ENCODE measurements at regions not wholly inside any gene's neighbourhood (a gene's known extent, or its start where the extent isn't known, plus 50 kb on each side); places are given as distances from the start of the nearest gene placed in this dataset.

DNA sequence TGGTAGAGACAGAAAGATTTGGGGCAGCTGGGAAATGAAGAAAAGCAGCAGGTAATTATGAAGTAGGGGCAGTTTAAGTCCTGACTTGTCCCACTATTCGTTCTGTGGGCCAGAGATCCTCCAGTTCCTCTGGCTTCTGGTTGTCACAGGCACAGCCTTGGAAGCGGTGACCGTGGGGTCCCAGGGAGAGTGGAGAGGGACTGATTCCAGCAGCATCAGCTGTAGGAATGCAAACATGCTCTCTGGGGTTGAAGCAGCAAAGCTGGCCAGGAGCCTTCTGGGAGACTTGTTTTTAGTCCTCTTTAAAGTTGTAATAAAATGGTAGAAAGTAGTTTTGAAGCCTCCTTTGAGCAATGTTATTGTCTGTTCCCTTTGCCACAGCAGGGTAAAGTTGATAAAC is 488.0 kb downstream of the LMO4 start:
- DNase-seq (ENCODE audit: low read depth in 2 of 2): no peak

DNA sequence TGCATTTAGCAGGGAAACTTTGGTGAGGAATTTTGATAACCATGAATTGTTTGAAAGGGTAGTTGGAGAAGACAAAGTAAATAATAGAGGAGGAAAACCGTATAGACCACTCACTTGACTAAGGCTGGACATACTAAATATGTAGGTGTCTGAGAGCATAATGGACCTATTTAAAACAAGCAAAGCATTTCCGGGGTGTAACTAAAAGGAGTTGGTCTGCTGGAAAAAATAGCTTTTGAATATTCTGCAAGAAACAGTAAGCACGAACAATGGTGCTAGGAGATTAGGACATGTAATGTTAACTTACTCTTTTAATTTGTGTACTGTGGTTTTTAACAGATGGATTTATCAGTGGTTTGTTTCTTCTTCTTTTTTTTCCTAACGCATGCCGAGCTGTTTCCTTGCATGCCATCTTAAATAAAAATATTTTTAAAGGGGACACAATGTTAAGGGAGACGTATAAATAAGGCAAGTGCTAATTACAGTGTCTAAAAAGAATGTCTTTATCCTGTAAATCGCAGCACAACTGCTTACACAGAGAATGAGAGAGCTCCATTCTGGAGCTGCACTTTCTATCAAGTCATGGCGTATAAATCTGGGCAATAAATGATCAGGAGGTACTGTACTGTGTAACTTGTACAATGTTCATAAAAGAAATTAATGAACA is 492.1 kb downstream of the LMO4 start:
- DNase-seq (ENCODE audit: low read depth in 2 of 2): no peak

DNA sequence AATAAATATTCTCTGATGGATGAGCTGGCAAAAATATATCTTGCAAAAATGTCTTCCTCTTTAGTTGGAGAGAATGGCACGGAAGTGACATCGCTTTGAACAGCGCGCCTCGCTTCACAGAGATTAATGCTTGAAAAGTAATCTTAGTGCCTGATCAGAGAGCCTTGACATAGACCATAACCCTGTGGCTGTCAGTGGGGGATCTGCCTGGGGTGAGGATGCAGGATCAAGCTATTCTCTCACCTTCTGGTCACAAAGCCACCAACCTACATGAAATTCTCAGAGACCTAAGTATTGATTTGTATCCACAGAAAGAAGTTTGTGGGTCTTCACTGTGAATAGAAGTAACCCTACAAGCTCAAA is 492.6 kb downstream of the LMO4 start:
- DNase-seq (ENCODE audit: low read depth in 2 of 2): no peak

DNA sequence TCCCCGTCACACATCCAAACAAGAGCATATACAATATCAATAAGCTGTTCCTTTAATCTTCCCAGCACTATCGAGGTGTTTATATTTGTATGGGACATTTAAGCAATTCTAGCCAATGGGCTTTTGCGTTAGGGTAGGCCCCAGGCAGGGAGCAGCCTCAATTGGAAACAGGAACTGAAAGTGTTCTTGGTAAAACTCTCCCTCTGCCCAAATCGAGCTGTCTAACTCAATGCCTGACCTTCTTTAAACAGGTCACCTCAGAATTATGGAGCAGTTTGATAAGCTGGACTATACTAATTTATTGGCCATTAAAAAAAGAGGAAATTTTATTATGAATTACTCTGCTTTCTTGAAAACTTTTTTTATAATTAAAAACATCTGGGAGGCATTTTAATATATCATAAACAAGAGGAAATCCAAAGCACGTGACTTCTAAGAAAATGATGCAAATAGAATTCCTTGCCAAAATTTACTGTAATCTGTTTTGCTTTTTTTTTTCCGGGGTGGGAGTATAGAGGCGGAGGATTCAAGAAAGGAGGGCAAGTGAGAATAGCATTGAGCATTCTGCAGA is 498.1 kb downstream of the LMO4 start:
- no peak for DNase-seq (ENCODE audit: low read depth in 2 of 2)

DNA sequence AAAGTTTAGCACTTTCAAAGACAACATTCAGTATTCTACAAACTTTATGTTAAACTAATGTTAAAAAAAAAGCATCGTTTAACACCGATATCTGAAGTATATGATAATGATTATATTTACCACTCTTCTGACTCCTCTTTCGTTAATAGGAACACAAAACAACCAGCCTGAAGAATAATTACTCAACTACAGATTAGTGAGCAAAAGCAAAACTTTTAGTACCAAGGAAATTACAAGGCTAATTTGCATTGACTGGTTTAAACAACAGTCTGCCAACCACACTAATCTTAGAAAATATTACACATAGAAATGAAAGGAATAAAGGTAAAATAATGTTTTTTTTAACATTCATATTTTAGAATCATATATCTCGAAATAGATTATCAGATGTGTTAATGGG is 500.7 kb downstream of the LMO4 start:
- DNase-seq (ENCODE audit: low read depth in 2 of 2): no peak

DNA sequence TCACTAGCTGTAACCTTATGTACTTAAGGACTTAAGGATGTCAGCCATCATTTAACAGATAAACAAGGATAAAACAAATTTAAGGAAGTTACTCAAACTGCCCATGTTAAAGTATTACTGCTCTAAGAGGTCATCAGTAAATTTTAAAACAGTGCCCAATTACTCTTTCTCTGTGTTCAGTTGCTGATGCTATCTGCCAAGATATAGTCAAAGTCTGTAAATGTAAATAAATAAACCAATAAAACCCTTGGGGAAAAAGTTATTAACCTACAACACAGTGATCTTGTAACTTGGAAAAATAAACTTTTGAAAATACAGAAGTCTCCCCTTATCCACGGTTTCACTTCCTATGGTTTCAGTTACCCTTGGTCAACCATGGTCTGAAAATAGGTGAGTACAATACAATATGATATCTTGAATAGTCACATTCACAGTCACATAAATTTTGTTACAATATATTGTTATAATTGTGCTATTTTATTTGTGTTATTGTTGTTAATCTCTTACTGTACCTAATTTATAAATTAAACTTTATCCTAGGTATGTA is 501.8 kb downstream of the LMO4 start:
- no peak for DNase-seq (ENCODE audit: low read depth in 2 of 2)

DNA sequence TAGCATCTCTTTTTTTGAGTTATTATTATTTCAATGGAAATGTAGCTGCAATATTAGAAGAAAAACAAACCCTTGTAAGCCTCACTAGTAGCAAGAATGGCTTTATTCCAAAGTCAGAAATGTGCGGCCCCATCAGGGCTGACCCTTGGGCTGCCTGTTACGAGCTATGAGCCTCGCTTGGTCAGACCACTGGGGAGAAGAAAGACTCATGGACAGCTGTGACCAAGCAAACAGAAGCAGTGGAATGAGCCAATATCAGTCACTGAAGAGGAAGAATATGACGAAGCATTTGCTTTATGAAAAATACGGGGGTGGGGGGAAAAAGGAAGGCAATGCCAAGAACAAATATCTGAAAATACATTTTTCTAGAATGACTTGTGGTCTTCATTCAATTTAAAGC is 504.5 kb downstream of the LMO4 start:
- DNase-seq (ENCODE audit: low read depth in 2 of 2): no peak

DNA sequence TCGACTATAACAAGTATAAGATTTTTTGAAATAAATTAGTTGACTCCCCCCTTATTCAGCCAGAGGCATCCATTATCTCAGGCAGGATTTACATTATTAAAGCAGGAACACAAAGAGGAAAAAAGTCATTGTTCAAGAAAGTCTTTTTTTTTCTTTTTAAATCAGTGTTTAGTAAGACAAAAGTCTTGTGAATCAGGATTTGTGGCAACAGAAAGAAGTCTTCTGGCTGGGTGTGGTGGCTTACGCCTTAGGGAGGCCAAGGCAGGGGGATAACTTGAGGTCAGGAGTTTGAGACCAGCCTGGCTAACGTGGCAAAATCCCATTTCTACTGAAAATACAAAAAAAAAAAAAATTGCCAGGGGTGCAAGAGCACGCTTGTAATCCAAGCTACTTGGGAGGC is 505.5 kb downstream of the LMO4 start:
- no peak for DNase-seq (ENCODE audit: low read depth in 2 of 2)

DNA sequence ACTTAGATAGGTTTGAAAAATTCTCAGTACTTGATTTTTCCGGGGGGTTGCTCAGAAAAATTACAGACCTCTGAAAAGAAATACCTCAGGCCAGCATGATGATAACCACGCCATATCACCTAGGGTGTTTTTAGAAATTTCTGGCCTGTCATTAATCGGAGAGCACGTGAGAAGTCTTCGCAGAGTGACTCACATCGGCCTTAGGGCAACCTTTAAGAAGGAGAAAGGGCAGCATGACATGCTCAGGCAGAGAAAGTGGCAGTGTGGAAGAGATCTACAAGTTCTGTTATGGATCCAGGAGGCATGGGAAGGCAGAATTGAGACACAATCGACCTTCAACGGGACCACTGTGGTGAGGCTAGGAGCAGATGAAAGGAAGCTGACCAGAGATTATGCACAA is 506.3 kb downstream of the LMO4 start:
- DNase-seq (ENCODE audit: low read depth in 2 of 2): no peak

DNA sequence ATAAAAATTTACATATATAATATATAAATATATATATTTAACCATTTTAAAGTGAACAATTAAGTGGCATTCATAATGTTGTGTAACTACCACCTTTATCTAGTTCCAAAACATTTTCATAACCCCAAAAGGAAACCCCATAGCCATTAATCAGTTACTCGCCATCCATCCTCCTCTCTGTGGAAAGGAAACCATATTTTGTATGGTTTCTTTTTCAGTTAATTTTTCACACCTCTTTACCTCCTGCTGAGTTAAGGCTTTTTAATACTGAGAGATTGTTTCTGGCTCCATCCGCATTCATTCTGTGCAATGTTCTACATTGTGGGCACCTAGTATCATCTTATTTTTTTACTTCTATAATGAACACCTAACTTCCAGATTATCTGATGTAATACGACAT is 512.1 kb downstream of the LMO4 start:
- DNase-seq (ENCODE audit: low read depth in 2 of 2): no peak

DNA sequence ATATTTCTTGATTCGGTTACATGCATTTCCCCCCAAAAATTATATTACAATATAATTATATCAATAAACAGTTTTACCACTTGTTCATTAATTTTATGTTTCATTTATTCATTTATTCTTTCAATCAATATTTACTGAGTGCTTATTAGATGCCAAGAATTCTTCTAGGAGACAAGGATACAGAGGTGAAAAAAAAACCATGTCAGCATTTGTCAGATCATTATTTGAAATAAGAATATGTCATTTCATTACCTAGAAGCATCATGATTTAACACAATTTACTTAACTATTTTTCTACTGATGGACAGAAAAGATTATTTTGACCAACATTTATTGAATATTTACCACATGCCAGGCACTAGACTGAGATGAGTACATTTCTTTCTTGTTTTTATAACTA is 512.7 kb downstream of the LMO4 start:
- no peak for DNase-seq (ENCODE audit: low read depth in 2 of 2)

DNA sequence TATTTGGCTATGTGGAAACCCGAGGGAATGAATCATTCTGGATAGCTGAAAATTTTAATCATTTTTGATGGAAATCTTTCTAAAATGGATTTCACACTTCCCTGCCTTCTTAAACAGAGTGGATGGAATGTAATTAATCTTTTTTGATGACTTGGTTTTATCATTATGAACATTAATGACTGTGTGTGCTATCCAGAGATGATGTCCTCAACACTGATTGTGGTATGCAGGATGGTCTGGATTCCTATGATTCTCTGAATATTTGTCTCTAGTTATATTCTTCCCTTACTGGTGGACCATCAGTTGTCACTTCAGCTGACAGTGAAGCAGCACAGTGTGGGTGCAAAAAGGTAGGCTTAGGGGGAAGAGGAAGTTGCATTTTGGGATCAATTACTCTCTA is 513.5 kb downstream of the LMO4 start:
- DNase-seq (ENCODE audit: low read depth in 2 of 2): no peak

DNA sequence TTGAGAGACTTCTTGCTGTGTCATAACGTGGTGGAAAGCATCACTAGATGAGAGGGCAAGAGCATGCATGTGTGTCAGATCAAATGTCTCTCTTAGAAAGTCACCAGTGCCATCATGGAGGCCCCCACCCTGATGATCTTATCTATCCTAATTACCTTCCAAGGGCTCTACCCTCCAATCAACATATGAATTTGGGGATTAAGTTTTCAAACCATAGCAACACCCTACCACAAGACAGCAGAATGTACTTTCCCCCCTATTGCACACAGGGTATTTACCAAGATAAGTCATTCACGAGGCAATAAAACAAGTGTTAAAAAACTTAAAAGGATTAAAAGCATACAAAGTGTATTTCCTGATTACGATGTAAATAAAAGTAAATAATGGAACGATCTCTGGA is 515.6 kb downstream of the LMO4 start:
- no peak for DNase-seq (ENCODE audit: low read depth in 2 of 2)

DNA sequence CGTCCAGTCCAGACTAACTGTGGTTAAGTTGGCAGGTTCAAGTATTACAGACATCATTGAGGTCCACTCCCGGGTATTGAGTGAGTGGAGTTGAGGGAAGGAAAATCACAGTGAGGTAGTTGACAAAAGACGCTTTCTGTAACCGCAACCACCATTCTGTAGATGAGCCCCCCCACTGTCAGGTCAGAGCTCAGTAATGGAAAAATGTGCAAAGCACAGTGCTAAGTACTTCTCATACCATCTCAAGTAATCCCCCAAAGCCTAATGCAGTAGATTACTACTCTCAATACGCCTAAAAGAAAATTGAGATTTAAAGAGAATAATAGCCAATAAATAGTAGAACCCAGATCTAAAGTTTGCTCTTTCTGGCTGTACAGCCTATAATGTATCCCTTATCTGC is 522.8 kb downstream of the LMO4 start:
- DNase-seq (ENCODE audit: low read depth in 2 of 2): no peak

DNA sequence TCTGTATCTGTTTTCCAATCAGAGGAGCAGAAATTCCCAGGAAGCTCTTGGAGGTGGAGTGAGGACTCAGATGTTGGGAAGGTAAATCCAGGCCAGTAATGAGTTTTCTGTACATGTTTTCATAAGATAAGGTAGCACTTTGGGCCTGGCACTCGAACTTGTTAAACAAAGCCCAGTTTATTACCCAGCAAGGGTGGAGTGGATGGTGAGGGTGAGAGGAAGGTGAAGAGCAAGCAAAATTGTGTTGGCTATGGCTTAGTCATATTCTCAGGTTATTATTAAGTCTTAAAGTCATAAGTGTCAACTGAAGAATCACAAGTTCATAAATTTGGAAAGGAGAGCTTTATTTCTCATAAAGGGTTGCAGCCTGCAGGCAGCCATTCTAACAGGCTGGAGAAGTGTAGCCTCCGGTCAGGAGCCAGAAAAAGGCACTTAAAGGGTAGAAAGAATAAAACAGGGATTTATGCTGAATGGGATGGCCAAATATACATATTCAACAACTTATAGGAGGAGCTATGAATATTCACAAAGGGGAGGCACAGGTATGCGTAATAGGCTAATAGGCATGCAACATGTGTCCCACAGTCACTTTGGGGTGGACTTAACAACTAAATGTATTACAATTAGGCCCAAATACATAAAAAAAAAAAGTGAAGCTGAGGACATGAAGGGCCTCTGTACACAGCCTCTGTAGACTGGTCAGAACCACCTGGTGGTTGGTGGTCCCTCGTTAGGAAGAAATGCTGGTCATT is 523.9 kb downstream of the LMO4 start:
- no peak for DNase-seq (ENCODE audit: low read depth in 2 of 2)

DNA sequence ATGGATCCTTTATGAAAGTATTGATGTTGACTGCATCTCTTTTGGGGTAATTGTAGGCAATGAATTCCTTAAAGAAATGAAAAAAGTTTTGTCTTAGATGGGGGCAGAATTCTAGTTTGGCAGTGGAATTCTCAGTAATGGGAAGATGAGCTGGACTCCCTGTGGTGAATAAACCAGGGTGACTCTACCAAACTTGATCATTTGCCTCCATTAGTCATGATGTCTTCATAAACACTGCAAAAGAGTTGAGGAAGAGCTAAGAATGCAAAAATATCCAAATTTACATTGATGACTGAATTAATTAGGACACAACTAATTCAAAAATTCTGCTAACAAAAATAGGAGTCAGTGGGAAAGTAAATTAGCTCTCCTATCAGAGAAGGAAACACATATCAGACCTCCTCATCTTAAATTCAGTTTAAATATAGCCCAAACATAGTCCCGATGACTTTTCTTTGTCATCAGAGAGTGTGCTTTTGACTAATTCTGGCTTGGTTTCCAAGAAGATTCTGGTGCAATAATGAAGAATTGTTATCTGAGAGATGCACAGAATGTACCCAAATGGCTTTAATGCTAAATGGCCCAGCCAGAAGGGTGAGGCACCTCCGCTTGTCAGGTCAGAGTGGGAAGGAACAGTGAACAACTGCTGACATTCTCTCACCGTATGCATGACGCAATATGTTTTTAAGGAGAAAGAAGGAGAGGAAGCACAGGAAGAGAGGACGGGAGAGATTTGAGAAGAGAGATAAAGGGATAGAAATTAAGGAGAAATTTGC is 525.1 kb downstream of the LMO4 start:
- DNase-seq (ENCODE audit: low read depth in 2 of 2): no peak

DNA sequence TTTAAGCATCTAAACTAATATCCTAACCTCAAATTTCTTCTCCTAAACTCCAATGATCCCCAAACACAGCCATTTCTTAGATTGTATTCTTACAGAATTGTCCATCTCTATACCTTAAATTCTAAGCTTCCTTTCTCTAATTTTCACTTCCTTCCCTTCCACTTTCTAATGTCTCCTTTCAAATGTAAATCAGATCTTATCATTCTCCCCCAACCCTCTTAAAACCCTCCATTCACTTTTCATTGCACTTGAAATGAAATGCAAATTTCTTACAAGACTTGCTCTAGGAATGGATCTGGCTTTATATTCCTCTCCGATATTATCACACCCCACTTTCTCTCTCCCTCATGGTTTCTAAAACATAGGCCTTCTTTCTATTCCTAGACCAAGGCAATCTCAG is 534.6 kb downstream of the LMO4 start:
- DNase-seq (ENCODE audit: low read depth in 2 of 2): no peak

DNA sequence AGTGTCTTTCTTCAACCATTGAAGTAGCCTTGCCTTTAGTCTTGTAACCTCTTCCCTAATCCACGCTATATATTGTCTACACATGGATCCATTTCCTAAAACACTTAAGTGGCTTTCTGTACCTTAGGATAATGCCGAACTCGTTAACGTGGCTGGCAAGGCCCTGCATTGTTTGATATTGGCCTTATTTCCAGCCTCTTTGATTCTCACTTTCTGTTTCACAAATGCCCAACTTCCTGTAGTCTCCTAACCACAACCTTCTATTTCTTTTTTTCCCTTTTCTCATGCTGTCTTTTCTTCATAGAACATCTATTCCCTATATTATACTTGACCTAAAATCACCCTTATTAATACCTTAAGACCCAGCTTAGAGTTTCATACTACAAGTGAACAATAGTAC is 536.0 kb downstream of the LMO4 start:
- no peak for DNase-seq (ENCODE audit: low read depth in 2 of 2)

DNA sequence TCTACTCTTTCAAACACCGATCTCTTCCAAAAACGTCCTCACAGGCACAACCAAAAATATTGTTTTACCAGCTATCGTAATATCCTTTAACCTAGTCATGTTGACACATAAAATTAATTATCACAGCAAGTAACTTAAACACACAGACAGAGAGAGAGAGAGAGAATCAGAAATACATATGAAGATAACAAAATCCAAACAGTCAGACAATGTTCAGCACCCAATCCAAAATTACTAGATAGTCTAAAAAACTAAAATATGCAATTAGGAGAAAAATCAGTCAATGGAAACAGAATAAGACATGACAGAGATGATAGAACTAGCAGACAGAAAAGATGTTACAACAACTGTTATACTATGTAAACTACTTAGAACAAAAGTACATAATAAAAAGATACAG is 537.7 kb downstream of the LMO4 start:
- no peak for DNase-seq (ENCODE audit: low read depth in 2 of 2)

DNA sequence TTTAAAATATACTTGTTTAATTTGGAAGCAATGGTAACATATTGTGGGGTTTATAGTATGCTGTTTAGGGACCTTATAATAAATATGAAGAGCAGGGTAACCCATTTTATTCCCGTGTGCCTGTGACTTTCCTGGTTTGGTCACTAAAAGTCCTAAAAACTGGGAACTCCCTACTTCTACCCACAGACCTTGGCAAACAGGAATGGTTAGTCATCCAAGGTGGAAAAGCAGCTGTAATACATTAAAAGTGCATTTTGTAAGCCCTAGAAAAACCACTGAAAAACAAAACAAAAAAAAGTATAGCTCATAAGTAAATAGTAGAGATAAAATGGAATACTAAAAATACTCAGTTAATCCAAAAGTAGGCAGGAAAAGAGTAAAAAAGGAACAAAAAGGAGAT is 538.9 kb downstream of the LMO4 start:
- DNase-seq (ENCODE audit: low read depth in 2 of 2): no peak

DNA sequence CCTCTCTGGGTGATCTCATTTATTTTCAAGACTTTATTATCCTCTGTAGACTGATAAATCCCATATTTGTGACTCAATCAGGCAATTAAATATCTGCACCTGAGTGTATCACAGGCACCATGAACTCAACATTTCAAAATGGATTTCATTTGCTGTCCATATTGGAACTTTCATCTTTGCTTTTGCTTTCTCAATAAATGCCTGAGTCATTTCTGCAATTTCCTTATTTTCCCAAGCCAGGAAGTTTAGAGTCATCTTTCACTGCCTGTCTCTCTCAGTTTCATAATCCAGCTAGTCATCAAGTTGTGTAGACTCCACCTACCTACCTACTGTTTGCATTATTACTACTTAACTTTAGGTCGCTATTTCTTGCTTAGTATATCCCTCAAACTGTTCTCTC is 540.9 kb downstream of the LMO4 start:
- DNase-seq (ENCODE audit: low read depth in 2 of 2): no peak

DNA sequence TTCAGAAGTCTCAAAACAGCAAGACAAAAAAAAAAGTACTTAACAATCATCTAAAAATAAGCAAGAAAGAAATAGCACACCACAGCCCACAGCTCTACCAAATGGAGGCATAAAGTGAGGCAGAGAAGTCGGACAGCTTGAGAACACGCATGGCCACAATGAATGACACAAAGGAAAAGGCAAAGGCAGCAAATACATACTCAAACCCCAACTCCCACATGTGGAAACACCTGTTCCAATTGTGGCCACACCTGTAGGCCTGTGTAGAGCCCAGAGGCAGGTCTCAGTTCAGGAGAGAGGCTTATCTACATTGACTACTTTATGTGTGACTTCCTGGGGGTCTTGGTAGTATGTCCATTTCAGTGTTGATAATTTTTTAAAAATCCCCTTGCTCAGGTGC is 543.5 kb downstream of the LMO4 start:
- no peak for DNase-seq (ENCODE audit: low read depth in 2 of 2)

DNA sequence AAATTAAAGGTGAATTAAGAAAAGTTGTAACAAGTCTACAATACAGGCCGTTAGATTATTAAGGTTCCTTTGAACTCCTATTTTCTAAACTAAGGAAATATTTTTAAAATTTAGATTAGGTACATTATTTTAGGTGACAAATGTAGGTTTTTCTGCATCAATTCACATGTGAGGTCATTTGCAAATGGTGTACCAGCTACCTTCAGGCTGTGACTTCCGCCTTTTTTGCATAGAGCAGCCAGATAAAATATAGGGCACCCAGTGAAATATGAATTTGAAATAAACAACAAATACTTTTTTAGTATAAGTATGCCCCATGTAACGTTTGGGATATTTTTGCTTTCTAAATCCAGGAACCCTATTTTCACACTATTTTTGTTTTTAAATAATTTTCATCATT is 544.0 kb downstream of the LMO4 start:
- no peak for DNase-seq (ENCODE audit: low read depth in 2 of 2)

Measured in stimulated activated CD4-positive, alpha-beta T cell treated with anti-CD3 and anti-CD28 coated beads, Interleukin-12 subunit alpha, Interleukin-12 subunit beta, amount 100 ng/mL, for 24 hours (primary cell).